Thymus (tissue), 11 donors: ENCODE measurements at regions not wholly inside any gene's neighbourhood (a gene's known extent, or its start where the extent isn't known, plus 50 kb on each side); places are given as distances from the start of the nearest gene placed in this dataset.

Experiments used
- DNase-seq, 9 donors: peaks; one replicate each; pipeline ENCODE4 v3.0.0-alpha.2; 2013; ENCODE audit warnings: low spot score in 9 of 9, low read depth in 6 of 9, missing footprints in 1 of 9
- H3K27ac ChIP-seq, 2 donors: one replicate each; pipeline ENCODE4 v1.5.1; 2013; ENCODE audit warnings: control low read depth in 1 of 2, low read depth in 1 of 2, low read length in 1 of 2, mild to moderate bottlenecking in 1 of 2, moderate library complexity in 1 of 2
- H3K27me3 ChIP-seq, 2 donors: one replicate each; pipeline ENCODE4 v1.5.1; 2013; ENCODE audit warnings: low read length in 1 of 2; ENCODE audit not compliant: control insufficient read depth in 2 of 2, insufficient read depth in 1 of 2
- H3K36me3 ChIP-seq, 2 donors: one replicate each; pipeline ENCODE4 v1.5.1; 2013; ENCODE audit warnings: low read length in 1 of 2, mild to moderate bottlenecking in 1 of 2, moderate library complexity in 1 of 2; ENCODE audit not compliant: control insufficient read depth in 2 of 2, insufficient read depth in 2 of 2
- H3K4me1 ChIP-seq, 2 donors: one replicate each; pipeline ENCODE4 v1.5.1; 2013; ENCODE audit warnings: low read length in 2 of 2; ENCODE audit not compliant: control insufficient read depth in 2 of 2, insufficient read depth in 2 of 2
- H3K4me3 ChIP-seq, 2 donors: one replicate each; pipeline ENCODE4 v1.5.1; 2013; ENCODE audit warnings: low read length in 2 of 2, control low read depth in 1 of 2, mild to moderate bottlenecking in 1 of 2
- H3K9me3 ChIP-seq, 2 donors: one replicate each; pipeline ENCODE4 v1.5.1; 2013; ENCODE audit warnings: low read length in 1 of 2, mild to moderate bottlenecking in 1 of 2; ENCODE audit not compliant: control insufficient read depth in 2 of 2, insufficient read depth in 1 of 2
- WGBS: extraction: QIAGEN DNeasy Blood & Tissue Kit; methylation state at CpG from one replicate; pipeline ENCODE4 v1.1.7; 2013; 5-methylcytosine and 5-hydroxymethylcytosine counted together
- donor health status: healthy.

DNA sequence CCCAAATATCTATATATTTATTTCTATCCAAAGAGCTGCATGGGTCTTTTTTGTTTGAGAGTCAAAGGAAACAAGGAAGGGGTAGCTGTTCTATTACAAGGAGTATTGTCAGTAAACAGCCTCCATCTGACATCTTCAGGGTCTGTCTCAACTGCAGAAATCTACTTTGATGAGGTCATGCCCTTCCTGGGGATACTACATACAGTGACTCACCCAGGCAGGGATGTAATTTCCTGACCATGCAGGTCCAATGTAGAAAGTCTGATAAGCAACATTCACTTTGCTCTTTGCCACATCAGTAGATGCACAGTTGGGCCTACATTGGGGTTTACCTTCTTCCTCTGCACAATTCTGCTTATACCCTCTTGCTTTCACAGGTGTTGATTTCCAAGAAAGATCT lies 165.5 kb downstream of the TLR4 start:
- Histone ChIP-seq H3K27me3 (no peaks in the 10 kb centered on the region), H3K4me1 (no peaks in the 10 kb centered on the region), H3K36me3 (no peaks in the 10 kb centered on the region)

GRCh38 chr9:117873664-117874063 lies 169.5 kb downstream of the TLR4 start:
- Histone ChIP-seq H3K9me3 (no peaks in the 10 kb centered on the region), H3K36me3 (no peaks in the 10 kb centered on the region), H3K4me3 (no peak overlapping the region), H3K4me1 (no peaks in the 10 kb centered on the region), H3K27ac (no peak overlapping the region), H3K27me3 (no peaks in the 10 kb centered on the region)
- WGBS: 69% methylated on average over 5 of the region's 5 CpGs
- no peak for DNase-seq

More for the DNA sequence above, 165.5 kb downstream of the TLR4 start:
- Histone ChIP-seq H3K4me3 (no peak overlapping the region), H3K27ac (no peak overlapping the region), H3K9me3 (no peaks in the 10 kb centered on the region)
- no peak for DNase-seq

DNA sequence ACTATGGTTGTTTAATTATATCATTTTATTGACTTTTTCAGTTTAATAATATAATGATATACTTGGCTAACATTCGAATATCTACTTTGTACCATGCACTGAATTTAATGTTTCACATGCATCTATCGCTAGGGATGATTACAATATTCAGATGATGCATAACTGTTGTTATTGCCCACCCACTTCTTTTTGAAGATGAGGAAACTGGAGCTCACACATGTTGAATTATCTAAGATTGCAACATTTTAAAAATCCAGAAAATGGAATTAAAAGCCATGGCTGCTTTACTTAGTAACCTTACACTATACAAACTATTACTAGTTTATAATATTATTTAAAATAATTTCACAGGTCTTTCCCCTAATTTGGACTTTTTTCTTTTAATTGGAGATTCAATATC lies 171.7 kb downstream of the TLR4 start:
- H3K36me3 ChIP-seq: no peaks in the 10 kb centered on the region
- no peaks in the 10 kb centered on the region for H3K4me1 ChIP-seq
- no peak for DNase-seq
- no peak overlapping the region for H3K27ac ChIP-seq
- WGBS: 85% methylated on average over 2 of the region's 2 CpGs
- H3K9me3 ChIP-seq: no peaks in the 10 kb centered on the region
- no peak overlapping the region for H3K4me3 ChIP-seq
- no peaks in the 10 kb centered on the region for H3K27me3 ChIP-seq

DNA sequence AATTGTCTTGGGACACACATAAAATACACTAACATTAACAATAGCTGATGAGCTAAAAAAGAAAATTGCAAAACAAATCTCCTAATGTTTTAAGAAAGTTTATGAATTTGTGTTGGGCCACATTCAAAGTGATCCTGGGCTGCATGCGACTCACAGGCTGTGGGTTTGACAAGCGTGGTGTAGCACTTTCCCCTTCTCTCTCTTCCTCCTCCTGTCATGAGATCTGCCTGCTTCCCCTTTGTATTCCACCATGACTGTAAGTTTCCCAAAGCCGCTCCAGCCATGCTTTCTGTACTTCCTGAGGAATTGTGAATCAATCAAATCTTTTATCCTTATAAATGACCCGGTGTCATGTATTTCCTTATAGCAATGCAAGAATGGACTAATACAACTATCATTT lies 178.0 kb downstream of the TLR4 start:
- no peak overlapping the region for H3K27ac ChIP-seq
- H3K4me1 ChIP-seq: no peaks in the 10 kb centered on the region
- DNase-seq: no peak
- WGBS: 58% methylated on average over 4 of the region's 4 CpGs
- no peaks in the 10 kb centered on the region for H3K36me3 ChIP-seq
- H3K4me3 ChIP-seq: no peak overlapping the region
- no peaks in the 10 kb centered on the region for H3K9me3 ChIP-seq
- H3K27me3 ChIP-seq: no peaks in the 10 kb centered on the region

DNA sequence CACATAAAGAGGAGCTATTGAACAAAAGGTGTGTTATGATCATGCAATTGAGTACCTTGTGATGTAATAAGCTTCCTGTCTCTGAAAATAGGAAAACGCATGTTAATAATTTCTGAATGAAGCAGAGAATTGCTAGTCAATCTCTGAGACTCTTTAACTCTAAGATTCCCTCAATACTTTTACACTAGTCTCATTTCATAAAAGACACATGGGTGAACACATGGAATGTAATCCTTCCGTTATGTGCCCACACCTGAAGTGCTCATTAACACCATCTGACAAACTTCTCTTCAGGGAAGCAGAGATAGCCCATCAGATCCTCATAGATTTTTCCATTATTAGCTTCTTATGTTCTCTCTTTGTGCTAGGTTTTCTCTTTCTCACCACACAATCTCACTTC lies 182.4 kb downstream of the TLR4 start:
- H3K36me3 ChIP-seq: no peaks in the 10 kb centered on the region
- WGBS: 88% methylated on average over 2 of the region's 2 CpGs

GRCh38 chr9:117887383-117887782 lies 183.2 kb downstream of the TLR4 start:
- WGBS: 89% methylated on average over 2 of the region's 2 CpGs
- Histone ChIP-seq H3K27ac (no peak overlapping the region), H3K36me3 (no peaks in the 10 kb centered on the region), H3K27me3 (no peaks in the 10 kb centered on the region), H3K9me3 (no peaks in the 10 kb centered on the region), H3K4me3 (no peak overlapping the region), H3K4me1 (no peaks in the 10 kb centered on the region)
- no peak for DNase-seq

More for the DNA sequence above, 182.4 kb downstream of the TLR4 start:
- Histone ChIP-seq H3K9me3 (no peaks in the 10 kb centered on the region), H3K27me3 (no peaks in the 10 kb centered on the region), H3K27ac (no peak overlapping the region), H3K4me3 (no peak overlapping the region), H3K4me1 (no peaks in the 10 kb centered on the region)
- no peak for DNase-seq

DNA sequence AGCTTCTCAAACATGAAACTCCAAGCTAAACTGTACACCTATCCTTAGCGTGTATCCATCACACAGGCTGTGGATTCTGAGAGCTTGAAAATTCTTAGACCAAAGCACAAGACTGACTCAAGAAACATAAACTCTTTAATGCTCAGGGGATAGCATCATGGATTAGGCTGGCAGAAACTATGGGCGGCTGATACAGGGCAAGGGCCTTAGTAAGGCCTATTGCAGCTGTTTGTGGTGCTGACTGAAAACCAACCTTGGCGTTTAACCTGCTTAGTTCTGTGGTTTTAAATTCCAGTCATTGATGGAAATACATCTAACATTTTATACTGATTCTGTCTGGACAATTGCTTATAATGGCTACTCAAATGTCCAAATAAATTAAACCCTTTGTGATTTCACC lies 183.7 kb downstream of the TLR4 start:
- no peaks in the 10 kb centered on the region for H3K36me3 ChIP-seq
- no peaks in the 10 kb centered on the region for H3K27me3 ChIP-seq
- no peak overlapping the region for H3K4me3 ChIP-seq
- 92% methylated on average over 3 of the region's 3 CpGs for whole genome bisulfite sequencing
- H3K27ac ChIP-seq: no peak overlapping the region
- DNase-seq: no peak
- no peaks in the 10 kb centered on the region for H3K9me3 ChIP-seq
- H3K4me1 ChIP-seq: no peaks in the 10 kb centered on the region

- H3K4me1 ChIP-seq: no peaks in the 10 kb centered on the region
- H3K27me3 ChIP-seq: no peaks in the 10 kb centered on the region
- no peak for DNase-seq
- no peak overlapping the region for H3K4me3 ChIP-seq
- H3K9me3 ChIP-seq: no peaks in the 10 kb centered on the region
- no peak overlapping the region for H3K27ac ChIP-seq
- WGBS: 98% methylated on average over 1 of the region's 1 CpG
- no peaks in the 10 kb centered on the region for H3K36me3 ChIP-seq
These were observed 199.2 kb downstream of the TLR4 start for GRCh38 chr9:117903453-117903852.

GRCh38 chr9:117906763-117907162 lies 202.6 kb downstream of the TLR4 start:
- Histone ChIP-seq H3K4me1 (no peaks in the 10 kb centered on the region), H3K27ac (no peak overlapping the region), H3K36me3 (no peaks in the 10 kb centered on the region), H3K4me3 (no peak overlapping the region), H3K9me3 (no peaks in the 10 kb centered on the region), H3K27me3 (no peaks in the 10 kb centered on the region)
- 78% methylated on average over 4 of the region's 4 CpGs for WGBS
- no peak for DNase-seq

GRCh38 chr9:117907420-117907819 lies 203.2 kb downstream of the TLR4 start:
- Histone ChIP-seq H3K4me3 (no peak overlapping the region), H3K27ac (no peak overlapping the region), H3K27me3 (no peaks in the 10 kb centered on the region), H3K9me3 (no peaks in the 10 kb centered on the region), H3K4me1 (no peaks in the 10 kb centered on the region), H3K36me3 (no peaks in the 10 kb centered on the region)
- DNase-seq: no peak
- 71% methylated on average over 1 of the region's 1 CpG for WGBS
